Liver (tissue), 8 donors: ENCODE measurements at regions not wholly inside any gene's neighbourhood (a gene's known extent, or its start where the extent isn't known, plus 50 kb on each side); places are given as distances from the start of the nearest gene placed in this dataset.

Experiments used
- DNase-seq: peaks from one replicate; pipeline ENCODE4 v3.0.0-alpha.2; 2017; ENCODE audit warnings: low spot score
- H3K27ac ChIP-seq, 2 donors: one replicate each; pipeline ENCODE4 v1.7.0; 2013; ENCODE audit warnings: inconsistent platforms in 2 of 2, low read length in 2 of 2, control low read depth in 1 of 2, low read depth in 1 of 2, mild to moderate bottlenecking in 1 of 2
- H3K27me3 ChIP-seq, 4 donors: one replicate each; pipeline versions ENCODE4 v1.6.1 to v1.7.0; 2013; ENCODE audit warnings: low read length in 3 of 4, inconsistent platforms in 1 of 4, mild to moderate bottlenecking in 1 of 4, moderate library complexity in 1 of 4; ENCODE audit not compliant: control insufficient read depth in 4 of 4, insufficient read depth in 4 of 4
- H3K36me3 ChIP-seq, 4 donors: one replicate each; pipeline versions ENCODE4 v1.6.1 to v1.7.0; 2013; ENCODE audit warnings: low read length in 3 of 4, mild to moderate bottlenecking in 3 of 4, low read depth in 1 of 4, moderate library complexity in 1 of 4; ENCODE audit not compliant: control insufficient read depth in 4 of 4, insufficient read depth in 3 of 4
- H3K4me1 ChIP-seq, 4 donors: one replicate each; pipeline versions ENCODE4 v1.6.1 to v1.7.0; 2013; ENCODE audit warnings: low read length in 3 of 4, mild to moderate bottlenecking in 3 of 4, moderate library complexity in 1 of 4; ENCODE audit not compliant: control insufficient read depth in 4 of 4, insufficient read depth in 4 of 4
- H3K4me3 ChIP-seq, 3 donors: one replicate each; pipeline versions ENCODE4 v1.6.1 to v1.7.0; 2013; ENCODE audit warnings: low read length in 3 of 3, control low read depth in 1 of 3, low read depth in 1 of 3, mild to moderate bottlenecking in 1 of 3
- H3K9ac ChIP-seq, 2 donors: one replicate each; pipeline ENCODE4 v1.7.0; 2013; ENCODE audit warnings: low read length in 2 of 2, mild to moderate bottlenecking in 2 of 2, moderate library complexity in 2 of 2, control low read depth in 1 of 2, low read depth in 1 of 2
- H3K9me3 ChIP-seq, 4 donors: one replicate each; pipeline versions ENCODE4 v1.6.1 to v1.7.0; 2013; ENCODE audit warnings: low read length in 3 of 4; ENCODE audit not compliant: control insufficient read depth in 4 of 4
- ATF3 ChIP-seq: IDR thresholded peaks from 2 replicates; pipeline ENCODE4 v1.6.1; 2016; ENCODE audit warnings: antibody characterized with exemption
- CTCF ChIP-seq: fragments of 150-350 bp; IDR thresholded peaks from 2 replicates; pipeline ENCODE4 v1.5.1; 2017; ENCODE audit warnings: improper control_type of control experiment, low read depth, low read length; ENCODE audit not compliant: missing input control
- EGR1 ChIP-seq, 2 donors: IDR thresholded peaks; 2 replicates each; pipeline ENCODE4 v1.6.1; 2016 to 2018; ENCODE audit warnings: antibody characterized with exemption in 2 of 2, low read depth in 2 of 2
- FOXA1 ChIP-seq: IDR thresholded peaks from 2 replicates; pipeline ENCODE4 v1.6.1; 2016; ENCODE audit warnings: antibody characterized with exemption
- FOXA2 ChIP-seq: IDR thresholded peaks from 2 replicates; pipeline ENCODE4 v1.6.1; 2016; ENCODE audit warnings: antibody characterized with exemption
- GABPA ChIP-seq, 2 donors: IDR thresholded peaks in 1 of 2; conservative IDR thresholded peaks in 1 of 2; 2 replicates each; pipeline ENCODE4 v1.6.1; 2016; ENCODE audit warnings: antibody characterized with exemption in 2 of 2, mild to moderate bottlenecking in 1 of 2, moderate library complexity in 1 of 2
- HNF4A ChIP-seq, 2 donors: conservative IDR thresholded peaks; 2 replicates each; pipeline ENCODE4 v1.6.1; 2016; ENCODE audit warnings: antibody characterized with exemption in 2 of 2, mild to moderate bottlenecking in 2 of 2
- HNF4G ChIP-seq: IDR thresholded peaks from 2 replicates; pipeline ENCODE4 v1.6.1; 2016; ENCODE audit warnings: antibody characterized with exemption
- JUND ChIP-seq, 2 donors: IDR thresholded peaks; 2 replicates each; pipeline ENCODE4 v1.6.1; 2016; ENCODE audit warnings: antibody characterized with exemption in 2 of 2
- MAX ChIP-seq: IDR thresholded peaks from 2 replicates; pipeline ENCODE4 v1.6.1; 2016; ENCODE audit warnings: antibody characterized with exemption
- NR2F2 ChIP-seq: IDR thresholded peaks from 2 replicates; pipeline ENCODE4 v1.6.1; 2016; ENCODE audit warnings: antibody characterized with exemption
- RAD21 ChIP-seq, 2 donors: IDR thresholded peaks; 2 replicates each; pipeline ENCODE4 v1.6.1; 2016; ENCODE audit warnings: antibody characterized with exemption in 2 of 2, mild to moderate bottlenecking in 2 of 2
- REST ChIP-seq: IDR thresholded peaks from 2 replicates; pipeline ENCODE4 v1.6.1; 2016; ENCODE audit warnings: antibody characterized with exemption, mild to moderate bottlenecking
- RXRA ChIP-seq, 2 donors: IDR thresholded peaks; 2 replicates each; pipeline ENCODE4 v1.6.1; 2017 to 2018; ENCODE audit warnings: antibody characterized with exemption in 2 of 2, mild to moderate bottlenecking in 1 of 2
- SP1 ChIP-seq: IDR thresholded peaks from 2 replicates; pipeline ENCODE4 v1.6.1; 2018; ENCODE audit warnings: antibody characterized with exemption, mild to moderate bottlenecking
- TAF1 ChIP-seq: conservative IDR thresholded peaks from 2 replicates; pipeline ENCODE4 v1.6.1; 2016; ENCODE audit warnings: antibody characterized with exemption, mild to moderate bottlenecking
- YY1 ChIP-seq: IDR thresholded peaks from 2 replicates; pipeline ENCODE4 v1.6.1; 2016; ENCODE audit warnings: antibody characterized with exemption, mild to moderate bottlenecking
- ZBTB33 ChIP-seq: IDR thresholded peaks from 2 replicates; pipeline ENCODE4 v1.6.1; 2016; ENCODE audit warnings: antibody characterized with exemption
- WGBS: extraction: QIAGEN DNeasy Blood & Tissue Kit; methylation state at CpG from one replicate; pipeline ENCODE4 v1.1.7; 2013; 5-methylcytosine and 5-hydroxymethylcytosine counted together
- donor health status: healthy.
- donor health status: healthy.
- donor health status: healthy.
- donor health status: healthy.
- donor health status: healthy.

GRCh38 chr14:28119849-28120248, 646.7 kb upstream of the FOXG1 start:
- H3K4me1 ChIP-seq, result no peaks in the 10 kb centered on the region
- H3K36me3 ChIP-seq, result no peaks in the 10 kb centered on the region
- TF ChIP-seq HNF4G, result no peak
- no peak for TF ChIP-seq HNF4A (conservative IDR thresholded peaks at IDR 0.05)
- TF ChIP-seq RXRA (IDR thresholded peaks at IDR 0.05), result no peak
- TF ChIP-seq JUND (IDR thresholded peaks at IDR 0.05), result no peak
- TF ChIP-seq ZBTB33, result no peak
- H3K9me3 ChIP-seq, result peaks cover 0 to 3% (median 0%) of the 10 kb centered on the region in 4 donors
- no peak for DNase-seq
- 65% methylated on average over 2 of the region's 2 CpGs for WGBS
- no peak overlapping the region for H3K9ac ChIP-seq
- no peak overlapping the region for H3K4me3 ChIP-seq
- H3K27ac ChIP-seq, result no peak overlapping the region
- no peaks in the 10 kb centered on the region for H3K27me3 ChIP-seq

GRCh38 chr14:28120391-28120790, 646.2 kb upstream of the FOXG1 start:
- no peak for DNase-seq
- Histone ChIP-seq H3K4me3 (no peak overlapping the region), H3K9ac (no peak overlapping the region), H3K27ac (no peak overlapping the region), H3K9me3 (peaks cover 0 to 3% (median 0%) of the 10 kb centered on the region in 4 donors), H3K4me1 (no peaks in the 10 kb centered on the region), H3K36me3 (no peaks in the 10 kb centered on the region), H3K27me3 (no peaks in the 10 kb centered on the region)
- TF ChIP-seq SP1 (no peak), RXRA (IDR thresholded peaks at IDR 0.05) (no peak)

- WGBS, result 41% methylated on average over 3 of the region's 3 CpGs
- H3K36me3 ChIP-seq, result no peaks in the 10 kb centered on the region
- H3K27me3 ChIP-seq, result no peaks in the 10 kb centered on the region
- peaks cover 0 to under 1% (median 0%) of the 10 kb centered on the region in 4 donors for H3K9me3 ChIP-seq
- H3K4me3 ChIP-seq, result no peak overlapping the region
- H3K4me1 ChIP-seq, result no peaks in the 10 kb centered on the region
- H3K9ac ChIP-seq, result no peak overlapping the region
- DNase-seq, result no peak
- H3K27ac ChIP-seq, result no peak overlapping the region
- no peak for TF ChIP-seq FOXA2
- TF ChIP-seq ATF3, result no peak
- TF ChIP-seq NR2F2, result no peak
- TF ChIP-seq HNF4G, result no peak
- TF ChIP-seq RXRA (IDR thresholded peaks at IDR 0.05), result no peak
- TF ChIP-seq RAD21 (IDR thresholded peaks at IDR 0.05), result no peak
- no peak for TF ChIP-seq GABPA (IDR thresholded peaks at IDR 0.05 in 1 of 2, conservative IDR thresholded peaks at IDR 0.05 in 1 of 2)
- no peak for TF ChIP-seq TAF1
- no peak for TF ChIP-seq CTCF
- TF ChIP-seq YY1, result no peak
- no peak for TF ChIP-seq EGR1 (IDR thresholded peaks at IDR 0.05; ENCODE audit: low read depth in 2 of 2)
- no peak for TF ChIP-seq HNF4A (conservative IDR thresholded peaks at IDR 0.05)
- TF ChIP-seq FOXA1, result no peak
- no peak for TF ChIP-seq SP1
- TF ChIP-seq REST, result no peak
- TF ChIP-seq JUND (IDR thresholded peaks at IDR 0.05), result no peak
- TF ChIP-seq ZBTB33, result no peak
- no peak for TF ChIP-seq MAX
Measured at GRCh38 chr14:28121512-28122297, 644.9 kb upstream of the FOXG1 start.
